ENCODE measurements at regions not wholly inside any gene's neighbourhood (a gene's known extent, or its start where the extent isn't known, plus 50 kb on each side); places are given as distances from the start of the nearest gene placed in this dataset.
A peak's percentile ranks its signal among the peaks of the same experiment; 100 is the strongest.

DNA sequence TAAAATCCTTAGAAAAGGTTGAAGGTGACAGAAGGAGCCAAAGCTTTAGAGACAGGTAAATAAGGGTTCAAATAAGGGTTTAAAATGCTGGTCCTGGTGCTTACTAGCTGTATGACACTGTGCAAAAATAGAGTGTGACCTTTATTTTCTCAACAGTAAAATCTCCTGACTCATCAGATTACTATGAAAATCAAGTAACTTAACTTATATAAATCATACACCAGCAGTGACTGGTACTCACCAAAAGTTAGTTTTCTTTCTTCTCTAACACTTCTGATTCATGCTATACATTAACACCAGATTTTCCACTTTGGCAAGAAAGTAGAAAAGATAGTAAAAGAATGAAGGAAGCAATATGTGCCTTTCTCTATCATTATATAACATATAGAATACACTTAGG is 205.9 kb upstream of the GBE1 start:
- Histone ChIP-seq H2AFZ (ENCODE audit: low read depth, low read length) (no peak overlapping the region), H3K9me1 (ENCODE audit: control insufficient read depth, insufficient read depth, low read length) (no peaks in the 10 kb centered on the region), H3K9me3 (replicated peaks; ENCODE audit: control insufficient read depth, insufficient read depth, low read depth, low read length) (no peaks in the 10 kb centered on the region), H4K20me1 (replicated peaks; ENCODE audit: control insufficient read depth, insufficient read depth, low read length) (no peaks in the 10 kb centered on the region), H3K27me3 (ENCODE audit: control insufficient read depth in 2 of 2, insufficient read depth in 2 of 2, low read length in 2 of 2) (no peaks in the 10 kb centered on the region), H3K9ac (ENCODE audit: insufficient read depth in 1 of 2, low read depth in 2 of 2, low read length in 2 of 2) (no peak overlapping the region), H3K4me2 (ENCODE audit: insufficient read depth, low read length) (no peak overlapping the region), H3K27ac (ENCODE audit: extremely low read depth, low read depth, low read length) (no peak overlapping the region), H3K4me1 (replicated peaks in 1 of 2; ENCODE audit: control insufficient read depth in 2 of 2, insufficient read depth in 2 of 2, low read length in 2 of 2) (no peaks in the 10 kb centered on the region), H3K4me3 (no peak overlapping the region), H3K36me3 (ENCODE audit: control insufficient read depth, insufficient read depth, low read length) (no peaks in the 10 kb centered on the region), H3K79me2 (ENCODE audit: control insufficient read depth, insufficient read depth, low read length) (no peaks in the 10 kb centered on the region)
- in situ Hi-C loops (cut with MboI) (no loop called here), intact Hi-C loops (cut with micrococcal nuclease) (no loop called here)
- ChIA-PET CTCF (ENCODE audit: low intra/inter-chr PET ratio) (no interaction called here), POLR2A (no interaction called here)
- TF ChIP-seq HNRNPUL1 (IDR thresholded peaks at IDR 0.05; ENCODE audit: low read length): no peak
- peak; percentile 64 for TF ChIP-seq ZNF316 (IDR thresholded peaks at IDR 0.05)
- TF ChIP-seq MAFF (IDR thresholded peaks at IDR 0.05; ENCODE audit: low read length): peak; percentile 37; the same call in 1 of the 2 replicates
- DNase-seq (ENCODE audit: extremely low read depth in 1 of 4, low spot score in 3 of 4): no peak
- BruUV-seq (replicated peaks): no TSS peak
- ATAC-seq: no peak
- FAIRE-seq: no peak

- 0% methylated on average over 2 of the region's 2 CpGs for WGBS (ENCODE audit: insufficient coverage, low coverage, missing lambda C conversion rate)
- Histone ChIP-seq H4K20me1 (replicated peaks; ENCODE audit: control insufficient read depth, insufficient read depth, low read length) (no peaks in the 10 kb centered on the region), H3K4me3 (no peak overlapping the region), H3K4me2 (ENCODE audit: insufficient read depth, low read length) (no peak overlapping the region), H3K79me2 (ENCODE audit: control insufficient read depth, insufficient read depth, low read length) (no peaks in the 10 kb centered on the region), H3K36me3 (ENCODE audit: control insufficient read depth, insufficient read depth, low read length) (no peaks in the 10 kb centered on the region), H3K4me1 (replicated peaks in 1 of 2; ENCODE audit: control insufficient read depth in 2 of 2, insufficient read depth in 2 of 2, low read length in 2 of 2) (no peaks in the 10 kb centered on the region), H3K27ac (ENCODE audit: extremely low read depth, low read depth, low read length) (no peak overlapping the region), H2AFZ (ENCODE audit: low read depth, low read length) (no peak overlapping the region), H3K9ac (ENCODE audit: insufficient read depth in 1 of 2, low read depth in 2 of 2, low read length in 2 of 2) (no peak overlapping the region), H3K9me1 (ENCODE audit: control insufficient read depth, insufficient read depth, low read length) (no peaks in the 10 kb centered on the region), H3K27me3 (ENCODE audit: control insufficient read depth in 2 of 2, insufficient read depth in 2 of 2, low read length in 2 of 2) (no peaks in the 10 kb centered on the region), H3K9me3 (replicated peaks; ENCODE audit: control insufficient read depth, insufficient read depth, low read depth, low read length) (no peaks in the 10 kb centered on the region)
- no peak for DNase-seq (ENCODE audit: extremely low read depth in 1 of 4, low spot score in 3 of 4)
- FAIRE-seq: no peak
- ChIA-PET POLR2A (no interaction called here), CTCF (ENCODE audit: low intra/inter-chr PET ratio) (no interaction called here)
- in situ Hi-C loops (cut with MboI) (no loop called here), intact Hi-C loops (cut with micrococcal nuclease) (no loop called here)
- no TSS peak for BruUV-seq (replicated peaks)
- ATAC-seq: no peak
- TF ChIP-seq ZFP1 (CRISPR knock-in tag; IDR thresholded peaks at IDR 0.05) (no peak), ZNF124 (CRISPR knock-in tag; IDR thresholded peaks at IDR 0.05) (no peak), PHF21A (IDR thresholded peaks at IDR 0.05; ENCODE audit: borderline replicate concordance, low read depth) (no peak), CEBPB (tag; IDR thresholded peaks at IDR 0.05) (no peak), LEF1 (IDR thresholded peaks at IDR 0.05) (no peak), FUS (optimal IDR thresholded peaks at IDR 0.05; ENCODE audit: low read depth, low read length) (no peak), BRD4 (IDR thresholded peaks at IDR 0.05) (no peak), NCOA1 (IDR thresholded peaks at IDR 0.05; ENCODE audit: low read depth) (no peak), TEAD1 (CRISPR knock-in tag; IDR thresholded peaks at IDR 0.05) (no peak), NUFIP1 (IDR thresholded peaks at IDR 0.05; ENCODE audit: partially characterized antibody) (no peak), HMG20A (CRISPR knock-in tag; conservative IDR thresholded peaks at IDR 0.05) (no peak), KLF10 (CRISPR knock-in tag; IDR thresholded peaks at IDR 0.05) (no peak), TAL1 (IDR thresholded peaks at IDR 0.05) (no peak), BMI1 (IDR thresholded peaks at IDR 0.05; ENCODE audit: low read length) (no peak)
- TF ChIP-seq, protein P1, sequence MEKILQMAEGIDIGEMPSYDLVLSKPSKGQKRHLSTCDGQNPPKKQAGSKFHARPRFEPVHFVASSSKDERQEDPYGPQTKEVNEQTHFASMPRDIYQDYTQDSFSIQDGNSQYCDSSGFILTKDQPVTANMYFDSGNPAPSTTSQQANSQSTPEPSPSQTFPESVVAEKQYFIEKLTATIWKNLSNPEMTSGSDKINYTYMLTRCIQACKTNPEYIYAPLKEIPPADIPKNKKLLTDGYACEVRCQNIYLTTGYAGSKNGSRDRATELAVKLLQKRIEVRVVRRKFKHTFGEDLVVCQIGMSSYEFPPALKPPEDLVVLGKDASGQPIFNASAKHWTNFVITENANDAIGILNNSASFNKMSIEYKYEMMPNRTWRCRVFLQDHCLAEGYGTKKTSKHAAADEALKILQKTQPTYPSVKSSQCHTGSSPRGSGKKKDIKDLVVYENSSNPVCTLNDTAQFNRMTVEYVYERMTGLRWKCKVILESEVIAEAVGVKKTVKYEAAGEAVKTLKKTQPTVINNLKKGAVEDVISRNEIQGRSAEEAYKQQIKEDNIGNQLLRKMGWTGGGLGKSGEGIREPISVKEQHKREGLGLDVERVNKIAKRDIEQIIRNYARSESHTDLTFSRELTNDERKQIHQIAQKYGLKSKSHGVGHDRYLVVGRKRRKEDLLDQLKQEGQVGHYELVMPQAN (IDR thresholded peaks at IDR 0.05; ENCODE audit: borderline replicate concordance): no peak
- TF ChIP-seq, protein P2, sequence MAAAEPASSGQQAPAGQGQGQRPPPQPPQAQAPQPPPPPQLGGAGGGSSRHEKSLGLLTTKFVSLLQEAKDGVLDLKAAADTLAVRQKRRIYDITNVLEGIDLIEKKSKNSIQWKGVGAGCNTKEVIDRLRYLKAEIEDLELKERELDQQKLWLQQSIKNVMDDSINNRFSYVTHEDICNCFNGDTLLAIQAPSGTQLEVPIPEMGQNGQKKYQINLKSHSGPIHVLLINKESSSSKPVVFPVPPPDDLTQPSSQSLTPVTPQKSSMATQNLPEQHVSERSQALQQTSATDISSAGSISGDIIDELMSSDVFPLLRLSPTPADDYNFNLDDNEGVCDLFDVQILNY (CRISPR knock-in tag; IDR thresholded peaks at IDR 0.05): no peak
Observed at GRCh38 chr3:81965696-81966095, 204.3 kb upstream of the GBE1 start.
